Cardiac fibroblast (primary cell): ENCODE measurements at regions not wholly inside any gene's neighbourhood (a gene's known extent, or its start where the extent isn't known, plus 50 kb on each side); places are given as distances from the start of the nearest gene placed in this dataset.

ENCODE experiments used
- DNase-seq, 2 donors: peaks; one replicate each; pipeline versions ENCODE4 v3.0.0 to v3.0.0-alpha.2; 2010; ENCODE audit warnings: low read depth in 2 of 2
- H3K4me3 ChIP-seq, 2 donors: replicated peaks in 1 of 2; 1 replicate in 1 of 2; 2 replicates in 1 of 2; pipeline ENCODE4 v1.5.1; 2011; ENCODE audit warnings: low read depth in 2 of 2, low read length in 2 of 2, mild to moderate bottlenecking in 2 of 2, moderate library complexity in 1 of 2
- CTCF ChIP-seq: IDR thresholded peaks from one replicate; pipeline ENCODE4 v1.5.1; 2011; ENCODE audit warnings: low read depth, mild to moderate bottlenecking, low read length, inconsistent platforms

GRCh38 chr15:101561584-101561906 lies 72.0 kb upstream of the PCSK6 start:
- no peak for DNase-seq
- H3K4me3 ChIP-seq = no peak overlapping the region
- TF ChIP-seq CTCF = no peak

- DNase-seq = no peak
- no peak for TF ChIP-seq CTCF
- H3K4me3 ChIP-seq = no peak overlapping the region
These were observed 71.4 kb upstream of the PCSK6 start for GRCh38 chr15:101560722-101561583.

- no peak for DNase-seq
- TF ChIP-seq CTCF = no peak
- H3K4me3 ChIP-seq = no peak overlapping the region
These were observed 70.4 kb upstream of the PCSK6 start for GRCh38 chr15:101559952-101560351.

GRCh38 chr15:101558221-101558941 lies 68.9 kb upstream of the PCSK6 start:
- H3K4me3 ChIP-seq = no peak overlapping the region
- TF ChIP-seq CTCF = no peak
- DNase-seq = peak in 1 of 2 donors; percentile 9

- H3K4me3 ChIP-seq = no peak overlapping the region
- no peak for TF ChIP-seq CTCF
- no peak for DNase-seq
These were observed 66.8 kb upstream of the PCSK6 start for GRCh38 chr15:101556273-101556672.

- peak in 1 of 2 donors; percentile 5 for DNase-seq
- no peak for TF ChIP-seq CTCF
- H3K4me3 ChIP-seq = no peak overlapping the region
These were observed 64.8 kb upstream of the PCSK6 start for GRCh38 chr15:101554115-101554915.
